ENCODE measurements at regions not wholly inside any gene's neighbourhood (a gene's known extent, or its start where the extent isn't known, plus 50 kb on each side); places are given as distances from the start of the nearest gene placed in this dataset.

DNA sequence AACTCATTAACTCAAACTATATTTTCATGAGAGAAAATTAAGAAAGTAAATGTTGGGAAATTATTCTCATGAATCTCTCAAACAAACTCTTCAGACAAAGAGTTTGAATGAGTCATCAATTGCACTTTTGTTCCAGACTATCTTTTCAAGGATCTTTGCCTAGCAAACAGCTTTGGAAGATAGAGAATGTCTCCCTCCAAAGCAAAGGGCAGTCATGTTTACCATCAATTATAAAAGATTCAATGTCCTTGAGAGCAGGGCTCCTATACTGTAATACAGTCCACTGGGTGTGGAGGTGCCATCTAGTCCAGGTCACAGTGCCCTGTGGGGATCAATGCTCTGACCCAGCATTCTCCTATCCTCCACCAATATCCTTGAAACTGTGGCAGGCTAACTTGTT, 1429.3 kb downstream of the EFNA5 start:
- H3K27ac ChIP-seq = no peak overlapping the region
- TF ChIP-seq ZFX (IDR thresholded peaks at IDR 0.05) = no peak
- TF ChIP-seq, protein P1, sequence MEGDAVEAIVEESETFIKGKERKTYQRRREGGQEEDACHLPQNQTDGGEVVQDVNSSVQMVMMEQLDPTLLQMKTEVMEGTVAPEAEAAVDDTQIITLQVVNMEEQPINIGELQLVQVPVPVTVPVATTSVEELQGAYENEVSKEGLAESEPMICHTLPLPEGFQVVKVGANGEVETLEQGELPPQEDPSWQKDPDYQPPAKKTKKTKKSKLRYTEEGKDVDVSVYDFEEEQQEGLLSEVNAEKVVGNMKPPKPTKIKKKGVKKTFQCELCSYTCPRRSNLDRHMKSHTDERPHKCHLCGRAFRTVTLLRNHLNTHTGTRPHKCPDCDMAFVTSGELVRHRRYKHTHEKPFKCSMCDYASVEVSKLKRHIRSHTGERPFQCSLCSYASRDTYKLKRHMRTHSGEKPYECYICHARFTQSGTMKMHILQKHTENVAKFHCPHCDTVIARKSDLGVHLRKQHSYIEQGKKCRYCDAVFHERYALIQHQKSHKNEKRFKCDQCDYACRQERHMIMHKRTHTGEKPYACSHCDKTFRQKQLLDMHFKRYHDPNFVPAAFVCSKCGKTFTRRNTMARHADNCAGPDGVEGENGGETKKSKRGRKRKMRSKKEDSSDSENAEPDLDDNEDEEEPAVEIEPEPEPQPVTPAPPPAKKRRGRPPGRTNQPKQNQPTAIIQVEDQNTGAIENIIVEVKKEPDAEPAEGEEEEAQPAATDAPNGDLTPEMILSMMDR (conservative IDR thresholded peaks at IDR 0.05) = no peak

DNA sequence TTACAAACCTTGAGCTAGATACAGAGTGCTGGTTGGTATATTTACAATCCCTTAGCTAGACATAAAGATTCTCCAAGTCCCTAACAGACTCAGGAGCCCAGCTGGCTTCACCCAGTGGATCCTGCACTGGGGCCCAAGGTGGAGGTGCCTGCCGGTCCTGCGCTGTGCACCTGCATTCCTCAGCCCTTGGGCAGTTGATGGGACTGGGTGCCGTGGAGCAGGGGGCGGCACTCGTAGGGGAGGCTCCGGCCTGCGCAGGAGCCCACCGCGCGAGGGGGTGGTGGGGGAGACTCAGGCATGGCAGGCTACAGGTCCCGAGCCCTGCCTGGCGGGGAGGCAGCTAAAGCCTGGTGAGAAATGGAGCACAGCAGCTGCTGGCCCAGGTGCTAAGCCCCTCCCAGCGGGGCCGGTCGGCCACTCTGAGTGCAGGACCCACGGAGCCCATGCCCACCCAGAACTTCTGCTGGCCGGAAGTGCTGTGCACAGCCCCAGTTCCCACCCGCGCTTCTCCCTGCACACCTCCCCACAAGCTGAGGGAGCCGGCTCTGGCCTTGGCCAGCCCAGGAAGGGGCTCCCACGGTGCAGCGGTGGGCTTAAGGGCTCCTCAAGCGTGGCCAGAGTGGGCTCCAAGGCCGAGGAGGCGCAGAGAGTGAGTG, 1464.7 kb downstream of the EFNA5 start:
- TF ChIP-seq, protein P1 (conservative IDR thresholded peaks at IDR 0.05) = no peak
- no peak for TF ChIP-seq ZFX (IDR thresholded peaks at IDR 0.05)
- H3K27ac ChIP-seq = no peak overlapping the region

DNA sequence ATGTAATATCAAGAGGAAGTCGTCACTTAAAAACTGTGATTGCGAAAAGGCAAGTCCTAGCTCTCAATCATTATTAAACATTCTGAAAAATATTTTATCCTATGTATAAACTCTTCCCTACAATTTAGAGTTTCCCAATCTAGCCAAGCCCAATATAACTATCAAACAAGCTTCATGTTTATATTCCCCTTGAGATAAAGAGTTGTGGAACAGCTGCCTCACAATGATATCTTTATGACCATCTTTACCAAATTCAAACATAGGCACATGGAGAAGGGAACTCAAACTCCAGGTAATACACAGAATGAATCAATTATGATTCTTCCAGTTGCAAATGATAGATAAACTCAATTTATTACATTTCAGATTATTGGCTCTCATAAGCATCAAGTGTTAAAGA, 1468.7 kb downstream of the EFNA5 start:
- no peak overlapping the region for H3K27ac ChIP-seq
- TF ChIP-seq, protein P1 (conservative IDR thresholded peaks at IDR 0.05) = no peak
- TF ChIP-seq ZFX (IDR thresholded peaks at IDR 0.05) = no peak

DNA sequence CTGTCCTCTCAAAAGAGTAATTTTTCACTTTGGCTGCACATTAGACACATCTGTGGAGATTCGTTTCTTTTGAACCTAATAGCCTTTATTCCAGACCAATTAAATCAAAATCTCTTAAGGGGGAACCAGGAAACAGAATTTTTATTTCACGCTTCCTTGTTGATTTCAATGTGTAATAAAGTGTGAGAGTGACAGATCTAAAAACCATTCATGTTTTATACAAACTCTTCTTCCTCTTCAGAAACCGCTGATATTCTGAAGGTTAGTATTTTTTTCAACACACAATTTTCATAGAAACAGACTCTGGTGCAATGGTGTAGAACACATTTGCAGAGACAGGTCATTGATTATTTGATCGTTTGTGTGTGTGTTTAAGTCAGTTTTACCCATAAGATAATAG, 1469.8 kb downstream of the EFNA5 start:
- H3K27ac ChIP-seq = no peak overlapping the region
- no peak for TF ChIP-seq ZFX (IDR thresholded peaks at IDR 0.05)
- TF ChIP-seq, protein P1 (conservative IDR thresholded peaks at IDR 0.05) = no peak

DNA sequence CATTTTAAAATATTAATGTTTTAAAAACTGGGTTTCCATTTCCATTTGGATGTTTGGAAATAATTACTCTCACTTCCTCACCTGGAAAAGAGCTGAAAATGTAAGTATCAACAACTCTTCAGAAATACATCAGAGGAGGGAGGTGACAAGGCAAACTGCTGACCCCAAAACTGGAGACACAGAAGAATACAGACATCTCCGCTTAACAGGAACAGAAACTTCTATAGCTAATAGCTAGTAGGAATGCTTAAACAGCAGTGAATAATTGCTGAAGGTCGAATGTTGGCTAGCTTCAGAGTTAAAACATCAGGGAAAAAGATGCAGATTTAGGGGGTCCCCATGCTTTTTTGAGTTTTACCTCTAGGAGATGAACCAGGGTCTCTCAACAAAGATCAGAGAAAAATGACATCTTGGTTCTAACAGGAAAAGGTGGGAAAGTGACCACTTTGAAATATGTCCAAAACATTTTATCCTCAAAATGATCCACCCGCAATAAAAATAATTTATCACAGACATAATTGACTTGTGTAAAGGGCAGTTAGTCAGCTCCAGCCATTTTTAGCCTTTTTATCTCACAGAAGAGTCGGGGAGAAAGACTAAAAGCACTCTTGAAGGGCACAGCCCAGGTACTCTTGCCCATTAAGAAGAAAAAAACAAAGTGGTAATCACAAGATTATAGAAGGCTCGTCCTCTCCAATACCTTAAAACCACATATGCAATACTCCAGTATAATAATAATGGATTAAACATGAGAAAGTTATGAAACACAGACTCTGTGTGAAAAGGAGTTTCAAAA, 1474.9 kb downstream of the EFNA5 start:
- TF ChIP-seq ZFX (IDR thresholded peaks at IDR 0.05) = no peak
- TF ChIP-seq, protein P1 (conservative IDR thresholded peaks at IDR 0.05) = no peak
- H3K27ac ChIP-seq = no peak overlapping the region

DNA sequence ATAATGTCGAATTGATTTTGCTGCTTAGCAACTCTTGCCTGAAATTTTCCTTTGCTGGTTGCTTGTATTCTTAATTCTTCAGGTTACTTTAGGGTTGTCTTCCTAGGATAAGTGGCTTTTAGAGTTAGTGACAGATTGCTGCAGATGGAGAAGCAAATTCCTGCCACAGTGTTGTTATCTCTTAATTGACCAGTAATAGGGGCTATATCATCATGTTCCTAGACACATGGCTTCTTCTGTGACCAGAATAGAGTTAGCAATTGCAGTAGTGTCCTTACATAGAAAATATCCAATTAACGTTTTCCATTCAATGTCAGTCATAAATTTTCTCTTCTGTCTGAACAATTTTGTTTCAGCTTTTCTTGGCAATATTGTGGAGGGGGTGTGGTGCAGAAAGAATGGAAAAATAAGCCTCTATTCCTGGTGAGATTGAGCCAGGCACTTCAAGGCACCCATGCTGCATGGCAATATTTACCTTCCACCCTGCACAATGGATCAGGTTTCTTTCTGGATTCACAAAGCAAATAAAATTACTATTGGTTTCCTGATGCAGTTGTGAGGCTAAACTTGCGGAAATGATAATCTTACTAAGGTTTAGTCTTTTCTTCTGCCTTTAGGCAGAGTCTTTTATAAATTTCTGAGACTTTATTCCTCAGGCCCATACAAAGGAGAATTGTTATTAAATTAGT, 1481.5 kb downstream of the EFNA5 start:
- TF ChIP-seq, protein P1 (conservative IDR thresholded peaks at IDR 0.05) = no peak
- TF ChIP-seq ZFX (IDR thresholded peaks at IDR 0.05) = no peak
- H3K27ac ChIP-seq = no peak overlapping the region

DNA sequence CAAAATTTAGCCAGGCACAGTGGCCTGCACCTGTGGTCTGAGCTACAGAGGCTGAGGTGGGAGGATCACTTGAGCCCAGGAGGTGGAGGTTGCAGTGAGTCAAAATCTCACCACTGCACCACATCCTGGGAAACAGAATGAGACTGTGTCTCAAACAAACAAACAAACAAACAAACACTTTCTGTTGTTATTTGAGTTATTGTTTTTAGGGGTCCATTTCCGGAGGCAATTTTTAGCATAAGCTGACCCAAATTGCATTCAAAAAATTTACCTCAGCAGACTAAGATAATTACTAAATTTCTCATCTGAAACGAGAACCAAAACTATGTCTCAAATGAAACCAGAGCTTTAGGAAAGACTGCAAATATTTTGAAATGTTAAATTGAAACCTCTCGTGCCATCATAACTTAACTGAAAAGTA, 1485.1 kb downstream of the EFNA5 start:
- H3K27ac ChIP-seq = no peak overlapping the region
- TF ChIP-seq ZFX (IDR thresholded peaks at IDR 0.05) = no peak
- TF ChIP-seq, protein P1 (conservative IDR thresholded peaks at IDR 0.05) = no peak
